DOHH2 (cell line): ENCODE measurements at regions not wholly inside any gene's neighbourhood (a gene's known extent, or its start where the extent isn't known, plus 50 kb on each side); places are given as distances from the start of the nearest gene placed in this dataset.

Source experiments
- CTCF ChIP-seq: fragments of 200-600 bp; sonication (generic); IDR thresholded peaks from one replicate; pipeline ENCODE4 v1.5.1; 2014; ENCODE audit warnings: antibody characterized with exemption, mild to moderate bottlenecking, low read depth, low read length; ENCODE audit not compliant: poor library complexity, severe bottlenecking
- EZH2phosphoT487 ChIP-seq: fragments of 200-600 bp; sonication (generic); IDR thresholded peaks from 2 replicates; pipeline ENCODE4 v1.6.1; 2017; ENCODE audit warnings: borderline replicate concordance, mild to moderate bottlenecking, antibody characterized with exemption, low read length, moderate library complexity, mixed read lengths

GRCh38 chr12:93980711-93981110 lies 167.7 kb upstream of the PLXNC1 start:
- TF ChIP-seq CTCF, result no peak
- TF ChIP-seq EZH2phosphoT487, result no peak
